ENCODE measurements at regions not wholly inside any gene's neighbourhood (a gene's known extent, or its start where the extent isn't known, plus 50 kb on each side); places are given as distances from the start of the nearest gene placed in this dataset.

- TF ChIP-seq CTCF (IDR thresholded peaks at IDR 0.05; ENCODE audit: low read depth, low read length, missing input control) (no peak), MAX (IDR thresholded peaks at IDR 0.05) (no peak), REST (IDR thresholded peaks at IDR 0.05) (no peak), GABPA (IDR thresholded peaks at IDR 0.05 in 1 of 2, conservative IDR thresholded peaks at IDR 0.05 in 1 of 2) (no peak), JUND (IDR thresholded peaks at IDR 0.05) (no peak), SP1 (IDR thresholded peaks at IDR 0.05) (no peak), ZBTB33 (IDR thresholded peaks at IDR 0.05) (no peak), YY1 (IDR thresholded peaks at IDR 0.05) (no peak), HNF4G (IDR thresholded peaks at IDR 0.05) (no peak), FOXA1 (IDR thresholded peaks at IDR 0.05) (no peak)
These were observed 337.8 kb downstream of the DEPDC1B start for GRCh38 chr5:60362158-60362557.

Measured in liver (tissue), 3 donors.